Renal cortical epithelial cell (primary cell): ENCODE measurements at regions not wholly inside any gene's neighbourhood (a gene's known extent, or its start where the extent isn't known, plus 50 kb on each side); places are given as distances from the start of the nearest gene placed in this dataset.

Source experiments
- DNase-seq: peaks from one replicate; pipeline ENCODE4 v3.0.0-alpha.2; 2011; ENCODE audit warnings: low read depth

GRCh38 chr9:38158628-38159027, 89.6 kb upstream of the SHB start:
- DNase-seq: no peak

DNA sequence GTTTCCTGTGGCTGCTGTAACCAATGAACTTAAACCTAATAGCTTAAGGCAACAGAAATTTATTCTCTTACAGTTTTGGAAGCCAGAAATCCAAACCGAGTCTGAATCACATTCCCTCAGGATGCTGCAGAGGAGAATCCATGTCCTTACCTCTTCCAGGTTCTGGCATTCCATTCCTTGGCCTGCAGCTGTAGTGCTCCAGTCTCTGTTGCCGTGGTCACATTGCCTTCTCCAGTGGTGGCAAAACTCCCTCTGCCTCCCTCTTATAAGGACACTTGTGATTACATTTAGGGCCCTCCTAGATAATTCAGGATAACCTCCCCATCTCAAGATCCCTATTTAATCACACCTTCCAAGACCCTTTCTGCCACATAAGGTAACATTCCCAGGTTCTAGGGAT, 88.7 kb upstream of the SHB start:
- no peak for DNase-seq

DNA sequence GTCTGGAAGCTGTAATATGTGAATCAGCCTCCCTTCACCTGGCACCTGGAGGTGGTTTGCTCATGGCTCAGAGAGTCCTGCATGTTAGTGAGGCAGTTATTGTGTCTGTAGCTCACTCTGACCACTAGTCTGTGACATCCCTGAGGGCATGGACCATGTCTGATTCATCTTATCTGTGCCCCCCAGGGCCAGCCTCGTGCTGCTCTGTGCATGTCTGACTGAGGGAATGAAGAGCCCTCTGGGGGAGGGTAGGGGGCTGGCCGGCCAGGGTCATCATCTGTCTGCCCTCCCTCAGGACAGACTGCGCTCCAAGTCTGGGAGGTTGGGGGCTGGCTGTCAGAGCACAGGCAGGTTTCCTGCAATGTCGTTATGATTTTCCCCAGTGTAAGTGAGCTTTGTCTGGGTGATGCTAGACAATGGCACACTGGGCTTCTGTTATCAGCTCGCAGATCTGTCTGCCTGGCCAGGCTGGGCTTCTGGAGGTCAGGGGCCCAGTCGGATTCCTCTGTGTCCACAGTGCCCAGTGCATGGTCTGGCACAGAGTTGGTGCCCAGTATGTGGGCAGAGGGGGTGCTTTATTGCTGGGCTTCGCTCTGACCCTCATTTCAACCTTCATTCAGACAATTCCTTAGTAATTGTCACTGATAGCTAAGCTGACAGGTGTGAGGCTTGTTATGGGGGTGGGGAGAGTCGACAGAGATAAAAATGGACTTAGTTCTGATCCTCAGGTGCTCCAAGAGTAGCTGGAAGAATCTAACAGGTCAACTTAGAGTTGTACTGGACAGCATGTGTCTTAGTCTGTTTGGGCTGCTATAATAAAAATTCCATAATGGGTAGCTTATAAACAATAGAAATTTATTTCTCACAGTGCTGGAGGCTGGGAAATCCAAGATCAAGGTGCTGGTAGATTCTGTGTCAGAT, 85.7 kb upstream of the SHB start:
- peak; percentile 48 for DNase-seq

DNA sequence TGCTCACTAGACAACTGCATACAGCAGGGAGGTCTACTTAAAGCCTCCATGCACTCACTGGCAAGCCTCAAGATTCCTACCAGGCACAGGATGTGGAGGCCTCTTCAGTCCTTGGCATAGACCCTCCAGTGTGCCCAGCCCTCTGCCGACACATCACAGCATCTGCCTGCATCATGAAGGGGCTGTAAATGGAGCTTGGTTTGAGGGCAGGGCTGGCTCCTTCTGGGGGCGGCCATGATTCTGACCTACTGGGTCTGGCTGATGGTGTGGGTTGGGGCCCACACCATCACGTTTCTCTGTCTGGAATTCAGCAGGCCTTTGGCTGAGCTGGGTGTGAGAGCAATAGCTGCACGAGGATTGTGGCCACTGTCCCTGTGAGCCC, 84.9 kb upstream of the SHB start:
- no peak for DNase-seq

- no peak for DNase-seq
Measured at GRCh38 chr9:38153152-38153909, 84.3 kb upstream of the SHB start.

- DNase-seq: no peak
Measured at GRCh38 chr9:38149647-38150046, 80.6 kb upstream of the SHB start.

DNA sequence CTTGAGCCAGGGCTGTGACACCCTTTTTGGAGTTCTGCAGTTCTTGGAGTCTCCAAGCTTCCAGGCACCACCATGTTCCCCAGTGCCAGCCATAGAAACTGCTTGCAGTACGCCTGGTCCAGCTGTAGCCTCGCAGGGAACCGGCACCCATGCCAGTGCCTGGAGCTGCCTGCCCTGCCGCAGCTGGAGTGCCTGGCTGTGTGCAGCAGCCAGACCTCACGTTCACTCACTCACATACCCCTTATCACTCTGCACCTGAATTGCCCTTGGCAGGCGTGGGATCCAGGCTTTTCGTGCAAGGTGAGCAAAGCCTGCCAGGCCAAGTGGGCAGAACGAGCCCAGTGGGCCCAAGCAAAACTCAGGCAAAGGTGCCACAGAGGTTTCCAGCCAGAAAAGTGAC, 77.8 kb upstream of the SHB start:
- no peak for DNase-seq

DNA sequence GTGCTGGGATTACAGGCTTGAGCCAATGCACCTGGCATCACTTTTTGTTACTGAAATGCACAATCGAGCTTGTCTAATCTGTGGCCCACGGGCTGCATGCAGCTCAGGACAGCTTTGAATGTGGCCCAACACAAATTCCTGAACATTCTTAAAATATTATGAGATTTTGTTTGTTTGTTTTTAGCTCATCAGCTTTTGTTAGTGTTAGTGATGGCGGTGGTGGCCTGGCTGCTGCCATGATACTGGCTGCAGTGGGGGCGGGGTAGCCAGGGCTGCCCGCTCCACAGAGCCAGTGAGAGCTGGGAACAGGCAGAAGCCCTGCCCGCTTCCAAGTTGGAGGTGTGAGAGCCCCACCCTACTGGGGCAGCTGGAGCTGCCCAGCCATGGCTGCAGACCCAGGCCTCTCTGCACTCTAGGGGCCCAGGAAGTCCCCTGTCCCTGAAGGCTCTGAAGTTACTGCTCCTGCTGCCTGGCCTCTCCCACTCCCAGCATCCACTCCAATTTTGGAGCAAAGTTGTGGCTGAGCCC, 76.6 kb upstream of the SHB start:
- DNase-seq: no peak

- peak; percentile 59 for DNase-seq
Measured at GRCh38 chr9:38144421-38144820, 75.4 kb upstream of the SHB start.

DNA sequence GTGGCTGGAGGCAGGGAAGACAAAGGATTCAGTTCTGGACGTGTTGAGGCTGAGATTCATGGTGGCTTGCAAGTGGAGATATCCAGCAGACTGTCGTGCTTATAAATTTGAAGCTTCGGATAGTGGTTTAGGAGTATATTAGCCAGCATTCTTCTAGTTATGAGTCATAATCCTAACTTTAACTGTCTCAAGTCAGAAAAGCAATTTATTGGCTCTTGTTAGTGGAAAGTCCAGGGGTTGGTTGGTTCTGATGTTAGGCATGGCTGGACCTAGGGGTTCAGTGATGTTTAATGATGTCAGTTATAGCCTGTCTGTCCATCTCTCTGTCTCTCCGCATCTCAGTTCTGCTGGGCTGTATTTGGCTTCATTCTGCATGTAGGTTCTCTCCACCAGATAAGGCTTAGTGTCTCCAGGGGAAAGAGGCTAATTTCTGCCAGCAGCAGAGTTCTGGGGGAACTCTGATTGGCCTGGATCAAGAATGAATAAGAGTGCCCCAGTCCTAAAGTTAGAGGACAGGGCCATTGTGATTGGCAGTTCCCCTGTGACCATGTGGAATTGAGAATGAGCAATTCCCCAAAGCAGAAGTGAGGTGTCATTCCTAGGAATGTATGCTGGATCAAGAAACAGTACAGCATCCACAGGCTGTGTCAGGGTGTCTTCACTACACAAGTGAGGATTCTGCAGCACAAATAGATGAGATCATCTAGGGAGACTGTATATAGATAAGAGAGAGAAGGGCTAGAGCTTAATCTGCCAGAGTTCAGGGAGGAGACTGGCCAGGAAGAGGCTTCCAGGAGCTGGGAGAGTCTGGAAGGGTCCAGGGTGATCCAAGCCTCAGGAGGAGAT, 72.9 kb upstream of the SHB start:
- peak; percentile 76 for DNase-seq

DNA sequence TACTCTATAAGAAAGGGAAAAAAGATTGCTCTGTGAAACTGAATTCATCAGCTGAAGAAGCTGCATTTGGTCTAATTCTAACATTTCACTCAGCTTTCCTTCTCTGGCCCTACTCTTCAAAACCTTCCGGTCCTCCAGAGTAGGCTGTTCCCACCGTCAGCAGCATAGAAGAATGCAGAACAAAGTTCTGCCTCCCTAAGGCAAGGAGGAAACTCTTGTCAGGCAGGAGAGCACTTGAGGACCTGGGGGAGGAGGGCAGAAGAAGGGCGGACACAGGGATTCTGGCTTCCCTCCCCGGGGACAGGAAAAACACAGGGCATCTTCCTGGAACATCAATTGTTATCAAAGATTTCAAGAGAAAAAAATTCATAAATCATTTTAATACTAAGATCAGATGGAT, 69.2 kb upstream of the SHB start:
- DNase-seq: no peak

GRCh38 chr9:38137342-38137741, 68.3 kb upstream of the SHB start:
- no peak for DNase-seq

DNA sequence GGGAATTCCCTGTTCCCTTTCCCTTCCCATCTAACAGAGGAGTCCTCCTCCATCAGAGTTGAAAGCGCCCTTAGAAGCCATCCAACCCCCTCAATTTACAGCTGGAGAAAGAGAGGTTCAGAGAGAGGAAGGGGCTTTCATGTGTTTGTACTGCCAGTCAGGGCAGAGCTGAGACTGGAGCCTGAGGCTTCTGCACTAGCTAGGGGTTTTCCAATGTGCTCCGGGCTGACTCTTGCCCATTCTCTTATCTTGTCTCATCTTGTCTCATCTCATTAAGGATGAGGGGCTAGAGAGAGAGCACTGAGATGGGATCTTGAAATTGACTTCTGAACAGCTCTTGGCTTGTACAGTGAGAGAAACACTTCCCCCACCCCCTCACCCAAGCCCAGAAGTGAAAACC, 67.4 kb upstream of the SHB start:
- no peak for DNase-seq

DNA sequence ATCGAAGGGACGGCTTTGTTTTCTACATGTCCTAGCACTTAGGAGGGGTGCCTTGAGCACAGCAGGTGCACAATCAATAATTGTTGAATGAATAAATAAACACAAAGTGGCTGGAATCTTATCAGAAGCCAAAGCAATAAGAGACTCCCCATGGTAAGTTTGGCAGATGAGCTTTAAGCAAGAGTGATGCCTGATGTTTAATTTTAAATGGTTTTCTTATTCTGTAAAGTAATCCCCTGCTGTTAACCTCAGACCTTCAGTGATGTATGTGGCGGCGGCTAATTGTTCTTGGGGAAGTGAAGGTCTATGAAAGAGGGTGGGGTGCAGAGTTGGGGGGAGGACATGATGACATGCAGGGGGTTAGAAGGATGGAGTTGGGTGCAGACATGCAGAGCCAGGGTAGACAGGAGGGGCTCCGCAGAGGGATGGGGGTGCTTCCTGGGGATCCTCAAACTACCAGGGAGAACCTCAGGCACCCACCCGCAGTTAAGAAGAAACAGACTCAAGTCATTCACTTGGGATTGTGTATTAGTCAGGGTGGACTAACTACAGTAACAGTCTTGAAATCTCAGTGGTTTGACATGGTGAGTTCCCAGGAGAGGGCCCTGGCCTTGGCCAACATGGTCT, 65.7 kb upstream of the SHB start:
- DNase-seq: no peak

- no peak for DNase-seq
Measured at GRCh38 chr9:38133595-38133994, 64.6 kb upstream of the SHB start.

- DNase-seq: no peak
Measured at GRCh38 chr9:38132956-38133355, 63.9 kb upstream of the SHB start.

- no peak for DNase-seq
Measured at GRCh38 chr9:38131729-38132128, 62.7 kb upstream of the SHB start.

DNA sequence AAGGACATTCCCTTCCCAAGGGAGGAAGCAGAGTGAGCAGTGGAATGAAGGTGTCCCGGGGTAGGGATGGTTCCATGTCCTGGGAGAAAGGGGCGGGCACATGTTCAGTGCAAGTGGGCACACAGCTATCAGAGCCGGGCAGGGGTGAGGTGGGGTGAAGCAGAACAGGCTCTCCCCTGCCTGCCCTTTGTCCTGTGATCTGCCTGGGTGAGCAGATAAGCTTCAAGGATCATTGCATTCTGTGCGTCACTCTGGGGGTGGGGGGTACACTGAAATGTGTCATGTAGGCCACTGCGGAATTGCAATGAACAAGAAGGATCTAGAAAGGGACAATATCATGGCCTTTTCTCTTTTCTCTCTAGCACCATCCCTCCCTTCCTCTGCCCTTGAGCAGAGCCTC, 61.7 kb upstream of the SHB start:
- DNase-seq: no peak

DNA sequence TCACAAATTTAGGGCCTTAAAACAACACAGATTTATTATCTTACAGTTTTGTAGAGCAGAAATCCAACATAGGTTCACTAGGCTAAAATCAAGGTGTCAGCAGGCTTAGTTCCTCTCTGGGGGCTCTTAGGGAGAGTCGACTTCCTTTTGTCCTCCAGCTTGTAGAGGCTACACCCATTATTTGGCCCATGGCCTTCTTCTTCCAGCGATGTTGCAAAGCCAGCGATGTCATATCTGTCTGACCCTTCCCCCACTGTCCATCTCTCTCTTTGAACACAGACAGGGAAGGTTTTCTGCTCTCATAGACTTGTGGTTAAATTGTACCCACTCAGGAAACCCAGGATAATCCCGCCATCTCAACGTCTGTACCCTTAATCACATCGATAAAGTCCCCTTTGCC, 60.3 kb upstream of the SHB start:
- no peak for DNase-seq

- DNase-seq: no peak
Measured at GRCh38 chr9:38128752-38129270, 59.8 kb upstream of the SHB start.

- DNase-seq: no peak
Measured at GRCh38 chr9:38127271-38127839, 58.3 kb upstream of the SHB start.
